Kidney epithelial cell (primary cell): ENCODE measurements at regions not wholly inside any gene's neighbourhood (a gene's known extent, or its start where the extent isn't known, plus 50 kb on each side); places are given as distances from the start of the nearest gene placed in this dataset.
"Not testable (repeated sequence)": the region's sequence is repeated elsewhere in the genome, so short reads cannot be mapped to it uniquely, and the experiment has no call there.

ENCODE experiments used
- DNase-seq: peaks from one replicate; pipeline ENCODE4 v3.0.0-alpha.2; 2010; ENCODE audit warnings: low read depth
- H3K27me3 ChIP-seq: 2 replicates; pipeline ENCODE4 v1.6.0; 2011; ENCODE audit warnings: low read length; ENCODE audit not compliant: control insufficient read depth, insufficient read depth
- H3K36me3 ChIP-seq: 2 replicates; pipeline ENCODE4 v1.5.1; 2011; ENCODE audit warnings: low read length; ENCODE audit not compliant: control insufficient read depth, insufficient read depth
- H3K4me3 ChIP-seq: 2 replicates; pipeline ENCODE4 v1.5.1; 2011; ENCODE audit warnings: low read depth, mild to moderate bottlenecking, control low read depth, low read length

DNA sequence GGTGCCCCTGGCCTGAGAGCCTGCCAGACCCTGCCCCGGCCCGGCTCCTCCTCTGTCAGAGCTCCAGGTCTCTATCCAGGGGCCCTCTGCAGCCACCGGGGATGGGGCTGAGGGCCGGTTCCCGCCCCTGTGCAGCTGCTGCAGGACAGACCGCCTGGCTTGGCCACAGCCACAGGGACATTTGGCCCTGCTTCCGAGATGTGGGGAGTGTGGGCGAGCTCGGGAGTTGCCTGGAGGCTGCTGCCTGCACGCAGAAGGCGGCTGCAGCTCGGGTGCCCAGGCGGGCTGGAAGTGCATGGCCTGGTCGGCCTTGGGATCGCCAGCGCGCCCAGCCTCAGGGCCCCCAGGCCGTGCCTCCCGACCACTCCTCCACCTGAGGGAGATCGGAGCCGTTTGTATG, 284.8 kb downstream of the CWH43 start:
- not testable (repeated sequence) for H3K27me3 ChIP-seq, H3K4me3 ChIP-seq, H3K36me3 ChIP-seq, DNase-seq

GRCh38 chr4:49285905-49286304, 299.8 kb downstream of the CWH43 start:
- H3K4me3 ChIP-seq, H3K27me3 ChIP-seq, H3K36me3 ChIP-seq, DNase-seq: not testable (repeated sequence)

DNA sequence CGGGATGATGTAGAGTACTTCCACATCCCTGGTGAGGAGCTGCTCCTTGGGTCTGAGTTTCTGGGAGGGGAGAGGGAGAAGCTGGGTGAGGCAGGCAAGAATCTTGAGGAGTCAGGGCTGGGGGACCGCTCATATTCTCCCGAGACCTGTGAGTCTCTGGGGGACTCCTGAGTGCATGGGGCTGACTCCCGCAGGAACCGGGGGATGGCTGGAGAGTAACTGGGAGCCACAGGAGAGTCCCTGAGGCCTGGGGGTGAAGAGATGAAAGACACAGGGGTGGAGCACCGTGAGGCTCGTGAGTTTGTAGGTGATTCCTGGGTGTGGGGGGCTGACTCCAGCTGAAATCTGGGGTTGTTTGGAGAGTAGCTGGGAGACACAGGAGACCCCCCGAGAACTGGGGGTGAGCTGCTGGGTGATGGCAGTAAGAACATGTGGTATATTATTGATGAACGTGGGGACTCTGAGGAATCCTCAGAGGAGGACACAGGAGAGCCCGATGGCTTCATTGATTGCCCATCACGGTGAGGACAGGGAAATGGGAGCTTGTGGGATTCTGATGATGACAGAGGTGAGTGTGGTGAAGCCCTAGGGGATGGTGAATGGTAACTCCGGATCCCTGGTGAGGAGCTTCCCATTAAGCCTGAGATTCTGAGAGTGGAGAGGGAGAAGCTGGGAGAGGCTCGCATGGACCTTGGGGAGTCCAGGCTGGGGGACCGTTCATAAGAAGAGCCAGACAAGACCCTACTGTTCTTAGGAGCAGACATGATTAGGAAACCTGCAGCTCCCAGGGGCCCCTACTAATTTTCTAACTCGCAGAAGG, 301.1 kb downstream of the CWH43 start:
- not testable (repeated sequence) for DNase-seq, H3K27me3 ChIP-seq, H3K4me3 ChIP-seq, H3K36me3 ChIP-seq

DNA sequence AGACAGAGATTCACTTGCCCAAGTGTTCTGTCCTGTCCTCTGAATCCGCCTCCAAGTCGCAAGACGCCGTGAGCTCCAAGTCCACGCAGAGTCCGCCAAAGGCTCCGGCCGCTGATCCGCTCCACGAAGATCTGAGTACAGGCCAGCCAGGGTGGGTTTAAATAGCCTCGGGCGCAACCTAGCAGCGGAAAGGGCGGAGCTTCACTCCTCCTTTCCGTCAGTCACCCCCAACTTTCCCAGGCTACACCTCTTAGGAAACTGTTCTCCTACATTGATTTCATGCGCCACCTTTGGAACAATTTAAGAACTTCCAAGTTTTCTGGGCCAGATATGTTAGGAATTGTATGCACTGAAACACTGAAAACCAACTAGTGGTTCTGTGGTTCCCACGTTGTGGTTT, 301.8 kb downstream of the CWH43 start:
- not testable (repeated sequence) for H3K4me3 ChIP-seq, H3K36me3 ChIP-seq, H3K27me3 ChIP-seq, DNase-seq

- not testable (repeated sequence) for H3K4me3 ChIP-seq, DNase-seq, H3K27me3 ChIP-seq, H3K36me3 ChIP-seq
Observed at GRCh38 chr4:49288796-49289195, 302.7 kb downstream of the CWH43 start.

GRCh38 chr4:49314815-49315214, 328.7 kb downstream of the CWH43 start:
- not testable (repeated sequence) for H3K36me3 ChIP-seq, H3K4me3 ChIP-seq, H3K27me3 ChIP-seq, DNase-seq

- not testable (repeated sequence) for H3K27me3 ChIP-seq, H3K4me3 ChIP-seq, DNase-seq, H3K36me3 ChIP-seq
Observed at GRCh38 chr4:49320725-49321410, 334.8 kb downstream of the CWH43 start.

DNA sequence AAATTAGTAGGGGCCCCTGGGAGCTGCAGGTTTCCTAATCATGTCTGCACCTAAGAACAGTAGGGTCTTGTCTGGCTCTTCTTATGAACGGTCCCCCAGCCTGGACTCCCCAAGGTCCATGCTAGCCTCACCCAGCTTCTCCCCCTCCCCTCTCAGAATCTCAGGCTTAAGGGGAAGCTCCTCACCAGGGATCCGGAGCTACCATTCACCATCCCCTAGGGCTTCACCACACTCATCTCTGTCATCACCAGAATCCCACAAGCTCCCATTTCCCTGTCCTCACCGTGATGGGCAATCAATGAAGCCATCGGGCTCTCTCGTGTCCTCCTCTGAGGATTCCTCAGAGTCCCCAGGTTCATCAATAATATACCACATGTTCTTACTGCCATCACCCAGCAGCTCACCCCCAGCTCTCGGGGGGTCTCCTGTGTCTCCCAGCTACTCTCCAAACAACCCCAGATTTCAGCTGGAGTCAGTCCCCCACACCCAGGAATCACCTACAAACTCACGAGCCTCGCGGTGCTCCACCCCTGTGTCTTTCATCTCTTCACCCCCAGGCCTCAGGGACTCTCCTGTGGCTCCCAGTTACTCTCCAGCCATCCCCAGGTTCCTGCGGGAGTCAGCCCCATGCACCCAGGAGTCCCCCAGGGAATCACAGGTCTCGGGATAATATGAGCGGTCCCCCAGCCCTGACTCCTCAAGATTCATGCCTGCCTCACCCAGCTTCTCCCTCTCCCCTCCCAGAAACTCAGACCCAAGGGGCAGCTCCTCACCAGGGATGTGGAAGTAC, 335.6 kb downstream of the CWH43 start:
- not testable (repeated sequence) for DNase-seq, H3K27me3 ChIP-seq, H3K4me3 ChIP-seq, H3K36me3 ChIP-seq

- not testable (repeated sequence) for DNase-seq, H3K4me3 ChIP-seq, H3K27me3 ChIP-seq, H3K36me3 ChIP-seq
Observed at GRCh38 chr4:49322610-49323572, 336.8 kb downstream of the CWH43 start.

DNA sequence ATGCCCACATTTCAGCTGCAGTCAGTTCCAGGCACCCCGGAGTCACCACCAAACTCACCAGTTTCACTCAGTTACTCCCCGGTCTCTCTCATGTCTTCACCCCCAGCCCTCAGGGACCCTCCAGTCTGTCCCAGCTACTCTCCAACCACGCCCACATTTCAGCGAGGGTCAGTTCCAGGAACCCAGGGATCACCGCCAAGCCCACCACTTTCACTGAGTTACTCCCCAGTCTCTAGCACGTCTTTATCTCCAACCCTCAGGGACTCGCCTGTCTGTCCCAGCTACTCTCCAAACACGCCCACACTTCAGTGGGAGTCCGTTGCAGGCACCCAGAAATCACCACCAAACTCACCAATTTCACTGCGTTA, 337.5 kb downstream of the CWH43 start:
- not testable (repeated sequence) for DNase-seq

More for the DNA sequence above, 337.5 kb downstream of the CWH43 start:
- not testable (repeated sequence) for H3K4me3 ChIP-seq, H3K36me3 ChIP-seq, H3K27me3 ChIP-seq
